Adrenal gland (tissue), 9 donors: ENCODE measurements at regions not wholly inside any gene's neighbourhood (a gene's known extent, or its start where the extent isn't known, plus 50 kb on each side); places are given as distances from the start of the nearest gene placed in this dataset.

ENCODE experiments used
- DNase-seq, 7 donors: peaks; one replicate each; pipeline ENCODE4 v3.0.0-alpha.2; 2019 to 2020
- H3K27ac ChIP-seq, 5 donors: fragments of 200-600 bp; sonication (generic) in 4 of 5; 1 replicate in 3 of 5; 2 replicates in 2 of 5; pipeline versions ENCODE4 v1.5.1 to v1.8.0; 2016 to 2020; ENCODE audit warnings: mild to moderate bottlenecking in 1 of 5
- H3K27me3 ChIP-seq: fragments of 200-600 bp; 2 replicates; pipeline ENCODE4 v1.8.0; 2021
- H3K36me3 ChIP-seq, 2 donors: fragments of 200-600 bp; replicated peaks in 1 of 2; 1 replicate in 1 of 2; 2 replicates in 1 of 2; pipeline versions ENCODE4 v1.5.1 to v1.8.0; 2018 to 2022
- H3K4me1 ChIP-seq, 2 donors: fragments of 200-600 bp; replicated peaks in 1 of 2; 1 replicate in 1 of 2; 2 replicates in 1 of 2; pipeline versions ENCODE4 v1.5.1 to v1.8.0; 2018 to 2021
- H3K4me3 ChIP-seq, 4 donors: fragments of 200-600 bp; sonication (generic) in 3 of 4; one replicate each; pipeline ENCODE4 v1.5.1; 2016 to 2018
- H3K9me3 ChIP-seq, 3 donors: fragments of 200-600 bp; sonication (generic) in 1 of 3; replicated peaks in 1 of 3; 1 replicate in 2 of 3; 2 replicates in 1 of 3; pipeline versions ENCODE4 v1.5.1 to v1.8.0; 2016 to 2021
- POLR2A ChIP-seq, 2 donors: fragments of 450-650 bp; IDR thresholded peaks; one replicate each; pipeline ENCODE4 v1.6.1; 2017; ENCODE audit warnings: antibody characterized with exemption in 2 of 2, mild to moderate bottlenecking in 2 of 2, moderate library complexity in 1 of 2
- WGBS, 4 donors: extraction: QIAGEN DNeasy Blood & Tissue Kit in 2 of 4; methylation state at CpG; one replicate each; pipeline versions ENCODE4 v1.1.5 to v1.1.7; 2013 to 2017; 5-methylcytosine and 5-hydroxymethylcytosine counted together
- intact Hi-C, 2 donors: fragments of 100-400 bp; cut with DNase I; formaldehyde crosslinking; loops; one replicate each; pipeline versions ENCODE4 v1.14.1 to v1.15.0; 2022 to 2023
- TF ChIP-seq, protein P1 (sequence below), 6 experiments: fragments of 450-650 bp in 4 of 6; fragments of 200-600 bp in 2 of 6; sonication (generic) in 1 of 6; IDR thresholded peaks; 1 replicate in 5 of 6; 2 replicates in 1 of 6; pipeline versions ENCODE4 v1.5.1 to v1.8.0; 2016 to 2021; ENCODE audit warnings: antibody characterized with exemption in 6 of 6, mild to moderate bottlenecking in 2 of 6, moderate library complexity in 1 of 6
- donor health status: healthy with polysubstance abuse.
- donor health status: Bipolar disorder and iron deficiency.
- donor health status: DM: yes; HTN: yes; CAD: no.
- donor health status: DM: no; HTN: no; CAD: no.
- donor health status: DM: no; HTN: no; CAD: no.

DNA sequence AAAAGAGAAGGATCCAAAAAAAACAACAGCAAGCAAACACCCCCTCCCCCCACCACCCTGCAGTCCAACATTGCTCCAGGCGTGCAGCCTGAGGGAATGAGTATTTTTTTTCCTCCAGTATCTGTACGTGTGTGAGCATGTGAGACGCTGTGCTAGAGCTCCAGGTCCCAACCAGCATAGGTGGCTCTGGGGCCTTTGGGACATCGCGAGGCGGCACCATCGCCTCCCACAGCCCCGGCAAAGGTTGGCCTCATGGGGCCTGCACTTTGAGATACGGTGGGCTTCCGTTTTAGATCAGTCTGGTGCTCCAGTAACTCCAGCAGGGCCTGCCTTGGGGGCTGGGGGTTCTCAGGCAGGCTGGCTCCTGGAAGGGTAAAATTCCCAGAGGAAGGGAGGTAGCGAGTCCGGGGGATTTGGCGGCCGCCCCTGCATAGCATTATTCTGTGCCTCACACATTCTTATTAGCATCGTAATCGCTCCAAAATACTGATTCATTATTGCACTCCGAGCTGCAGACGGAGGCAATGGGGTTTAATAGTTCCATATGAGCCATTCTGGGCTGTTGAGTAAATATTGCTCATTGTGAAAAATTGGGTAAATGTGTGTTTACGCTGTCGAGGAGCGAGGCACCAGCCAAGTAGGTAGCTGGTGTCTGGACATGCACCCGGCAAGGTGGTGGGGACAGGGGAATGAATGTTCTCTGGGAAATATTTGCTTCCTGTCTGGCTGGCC lies 143.1 kb upstream of the MYL2 start:
- no peaks in the 10 kb centered on the region for H3K4me1 ChIP-seq
- TF ChIP-seq, protein P1, sequence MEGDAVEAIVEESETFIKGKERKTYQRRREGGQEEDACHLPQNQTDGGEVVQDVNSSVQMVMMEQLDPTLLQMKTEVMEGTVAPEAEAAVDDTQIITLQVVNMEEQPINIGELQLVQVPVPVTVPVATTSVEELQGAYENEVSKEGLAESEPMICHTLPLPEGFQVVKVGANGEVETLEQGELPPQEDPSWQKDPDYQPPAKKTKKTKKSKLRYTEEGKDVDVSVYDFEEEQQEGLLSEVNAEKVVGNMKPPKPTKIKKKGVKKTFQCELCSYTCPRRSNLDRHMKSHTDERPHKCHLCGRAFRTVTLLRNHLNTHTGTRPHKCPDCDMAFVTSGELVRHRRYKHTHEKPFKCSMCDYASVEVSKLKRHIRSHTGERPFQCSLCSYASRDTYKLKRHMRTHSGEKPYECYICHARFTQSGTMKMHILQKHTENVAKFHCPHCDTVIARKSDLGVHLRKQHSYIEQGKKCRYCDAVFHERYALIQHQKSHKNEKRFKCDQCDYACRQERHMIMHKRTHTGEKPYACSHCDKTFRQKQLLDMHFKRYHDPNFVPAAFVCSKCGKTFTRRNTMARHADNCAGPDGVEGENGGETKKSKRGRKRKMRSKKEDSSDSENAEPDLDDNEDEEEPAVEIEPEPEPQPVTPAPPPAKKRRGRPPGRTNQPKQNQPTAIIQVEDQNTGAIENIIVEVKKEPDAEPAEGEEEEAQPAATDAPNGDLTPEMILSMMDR (IDR thresholded peaks at IDR 0.05) = no peak
- TF ChIP-seq POLR2A (IDR thresholded peaks at IDR 0.05) = no peak
- DNase-seq = no peak
- WGBS, 4 donors = 78 to 86% (median 85%) methylated on average over 18 to 22 of the region's 22 CpGs
- no peaks in the 10 kb centered on the region for H3K9me3 ChIP-seq
- H3K27me3 ChIP-seq = no peaks in the 10 kb centered on the region
- H3K36me3 ChIP-seq = no peaks in the 10 kb centered on the region
- H3K27ac ChIP-seq = no peak overlapping the region
- intact Hi-C loops = no loop called here
- no peak overlapping the region for H3K4me3 ChIP-seq

DNA sequence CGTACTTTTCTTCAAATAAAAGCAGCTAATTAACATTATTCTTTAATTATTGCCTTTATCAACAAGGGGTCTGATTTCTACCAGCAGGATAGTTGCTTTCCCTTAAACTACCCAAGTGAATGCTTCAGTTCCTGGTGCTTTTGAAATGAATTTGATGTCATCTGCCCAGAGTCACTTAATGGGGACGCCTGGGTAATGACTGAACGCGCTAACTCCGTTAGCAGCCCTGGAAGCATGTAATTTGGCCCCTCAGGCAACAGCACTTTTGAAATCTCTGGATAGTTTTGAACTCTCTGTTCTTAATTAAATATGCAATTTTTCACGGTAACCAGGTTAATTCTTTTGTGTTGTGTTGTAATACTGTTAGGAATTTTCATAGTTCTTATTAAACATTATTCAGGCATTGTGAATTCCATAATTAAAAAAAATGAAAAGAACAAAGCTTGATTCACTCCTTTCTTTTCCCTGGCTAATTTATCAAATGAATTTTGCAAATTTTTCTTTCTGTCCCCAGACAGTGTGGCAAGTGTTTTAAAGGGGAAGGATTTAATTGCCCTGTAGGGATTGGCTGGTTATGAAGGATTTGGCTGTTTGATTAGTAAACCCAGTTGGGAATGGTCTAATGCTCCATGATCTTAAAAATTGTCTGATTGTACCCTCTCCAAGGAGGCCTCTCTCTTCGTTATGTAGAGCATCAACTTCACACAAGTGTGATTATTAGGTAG lies 137.5 kb upstream of the MYL2 start:
- 73 to 86% (median 82%) methylated on average over 7 of the region's 7 CpGs for WGBS, 4 donors

DNA sequence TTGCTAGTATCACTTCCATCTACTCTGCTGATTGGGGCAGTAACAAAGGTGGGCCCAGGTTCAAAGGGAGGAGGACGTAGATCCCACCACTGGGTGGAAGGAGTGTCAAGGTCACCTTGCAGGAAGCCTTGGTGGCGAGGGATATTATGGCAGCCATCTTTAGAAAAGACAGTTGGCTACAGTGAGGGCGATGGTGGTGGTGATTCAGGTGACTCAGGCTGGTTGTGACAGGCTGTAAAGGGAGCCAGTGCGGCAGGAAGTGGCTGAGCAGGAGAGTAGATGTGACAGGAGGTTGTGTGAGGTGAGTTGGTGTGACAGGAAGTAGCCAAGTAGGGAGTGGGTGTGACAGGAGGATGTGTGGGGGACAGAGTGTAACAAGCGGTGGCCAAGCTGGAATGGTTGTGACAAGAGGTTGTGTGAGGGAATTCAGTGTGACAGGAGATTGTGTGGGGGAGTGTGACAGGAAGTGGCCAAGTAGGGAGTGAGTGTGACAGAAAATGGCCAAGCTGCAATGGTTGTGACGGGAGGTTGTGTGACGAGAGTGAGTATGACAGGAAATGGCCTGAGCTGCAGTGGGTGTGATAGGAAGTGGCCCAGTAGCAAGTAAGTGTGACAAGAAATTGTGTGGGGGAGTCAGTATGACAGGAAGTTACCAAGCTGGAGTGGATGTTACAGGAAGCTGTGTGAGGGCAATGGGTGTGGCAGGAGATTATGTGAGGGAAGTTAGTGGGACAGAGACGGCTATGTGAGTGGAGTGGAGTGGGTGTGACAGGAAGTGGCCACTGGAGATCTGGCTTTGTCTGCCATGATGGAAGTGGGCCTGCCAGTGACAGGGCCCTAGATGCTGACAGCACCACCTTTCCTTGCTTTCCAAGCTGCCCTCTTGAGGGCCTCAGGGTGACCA lies 136.5 kb upstream of the MYL2 start:
- Histone ChIP-seq H3K4me1 (no peaks in the 10 kb centered on the region), H3K36me3 (no peaks in the 10 kb centered on the region), H3K9me3 (no peaks in the 10 kb centered on the region), H3K4me3 (no peak overlapping the region), H3K27me3 (no peaks in the 10 kb centered on the region), H3K27ac (peak overlapping the region in 1 of 5 donors; percentile 1)
- intact Hi-C loops = no loop called here
- 70 to 80% (median 77%) methylated on average over 8 of the region's 8 CpGs for WGBS, 4 donors
- DNase-seq = peak in 2 of 7 donors; percentile 4 to 46
- TF ChIP-seq, protein P1 (IDR thresholded peaks at IDR 0.05) = no peak
- no peak for TF ChIP-seq POLR2A (IDR thresholded peaks at IDR 0.05)

More for the DNA sequence above, 137.5 kb upstream of the MYL2 start:
- no peaks in the 10 kb centered on the region for H3K4me1 ChIP-seq
- H3K9me3 ChIP-seq = no peaks in the 10 kb centered on the region
- no peaks in the 10 kb centered on the region for H3K36me3 ChIP-seq
- DNase-seq = no peak
- no peak overlapping the region for H3K4me3 ChIP-seq
- TF ChIP-seq, protein P1 (IDR thresholded peaks at IDR 0.05) = no peak
- no peaks in the 10 kb centered on the region for H3K27me3 ChIP-seq
- intact Hi-C loops = no loop called here
- H3K27ac ChIP-seq = peak overlapping the region in 1 of 5 donors; percentile 1
